ENCODE measurements at regions not wholly inside any gene's neighbourhood (a gene's known extent, or its start where the extent isn't known, plus 50 kb on each side); places are given as distances from the start of the nearest gene placed in this dataset.

DNA sequence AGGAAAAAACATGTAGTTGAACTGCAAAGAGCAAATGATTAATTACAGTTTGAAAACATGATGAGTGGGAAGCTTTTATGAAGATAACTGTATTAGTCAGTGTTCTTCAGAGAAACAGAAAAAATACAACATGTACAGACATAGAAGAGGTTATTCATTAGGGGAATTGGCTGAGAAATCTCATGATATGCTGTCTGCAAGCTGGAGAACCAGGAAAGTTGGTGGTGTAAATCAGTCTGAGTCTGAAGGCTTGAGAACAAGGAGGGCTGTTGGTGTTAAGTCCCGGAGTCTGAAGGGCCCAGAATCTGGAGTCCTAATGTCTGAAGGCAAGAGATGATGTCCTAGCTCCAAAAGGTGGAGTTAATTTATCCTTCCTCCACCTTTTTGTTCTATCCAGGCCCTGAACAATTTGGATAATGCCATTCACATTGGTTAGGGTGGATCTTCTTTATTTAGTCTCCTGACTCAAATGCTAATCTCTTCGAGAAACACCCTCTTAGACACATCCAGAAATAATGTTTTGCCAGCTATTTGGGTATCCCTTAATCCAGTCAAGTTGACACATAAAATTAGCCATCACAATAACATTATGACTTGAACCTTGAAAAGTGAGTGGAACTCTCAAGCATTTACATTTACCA is 672.9 kb upstream of the PTBP2 start:
- TF ChIP-seq, protein P1, sequence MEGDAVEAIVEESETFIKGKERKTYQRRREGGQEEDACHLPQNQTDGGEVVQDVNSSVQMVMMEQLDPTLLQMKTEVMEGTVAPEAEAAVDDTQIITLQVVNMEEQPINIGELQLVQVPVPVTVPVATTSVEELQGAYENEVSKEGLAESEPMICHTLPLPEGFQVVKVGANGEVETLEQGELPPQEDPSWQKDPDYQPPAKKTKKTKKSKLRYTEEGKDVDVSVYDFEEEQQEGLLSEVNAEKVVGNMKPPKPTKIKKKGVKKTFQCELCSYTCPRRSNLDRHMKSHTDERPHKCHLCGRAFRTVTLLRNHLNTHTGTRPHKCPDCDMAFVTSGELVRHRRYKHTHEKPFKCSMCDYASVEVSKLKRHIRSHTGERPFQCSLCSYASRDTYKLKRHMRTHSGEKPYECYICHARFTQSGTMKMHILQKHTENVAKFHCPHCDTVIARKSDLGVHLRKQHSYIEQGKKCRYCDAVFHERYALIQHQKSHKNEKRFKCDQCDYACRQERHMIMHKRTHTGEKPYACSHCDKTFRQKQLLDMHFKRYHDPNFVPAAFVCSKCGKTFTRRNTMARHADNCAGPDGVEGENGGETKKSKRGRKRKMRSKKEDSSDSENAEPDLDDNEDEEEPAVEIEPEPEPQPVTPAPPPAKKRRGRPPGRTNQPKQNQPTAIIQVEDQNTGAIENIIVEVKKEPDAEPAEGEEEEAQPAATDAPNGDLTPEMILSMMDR (IDR thresholded peaks at IDR 0.05; ENCODE audit: insufficient read depth, low read depth, low read length), result no peak
- TF ChIP-seq EZH2 (IDR thresholded peaks at IDR 0.05; ENCODE audit: insufficient read depth, low read length), result no peak

Data from astrocyte (in vitro differentiated cells and primary cell).